CD4-positive, alpha-beta T cell treated with Interleukin-2 at 100 ng/mL for 4 hours (primary cell): ENCODE measurements at regions not wholly inside any gene's neighbourhood (a gene's known extent, or its start where the extent isn't known, plus 50 kb on each side); places are given as distances from the start of the nearest gene placed in this dataset.

Experiments used
- DNase-seq: peaks from one replicate; pipeline ENCODE4 v3.0.0-alpha.2; 2020; ENCODE audit warnings: low spot score

DNA sequence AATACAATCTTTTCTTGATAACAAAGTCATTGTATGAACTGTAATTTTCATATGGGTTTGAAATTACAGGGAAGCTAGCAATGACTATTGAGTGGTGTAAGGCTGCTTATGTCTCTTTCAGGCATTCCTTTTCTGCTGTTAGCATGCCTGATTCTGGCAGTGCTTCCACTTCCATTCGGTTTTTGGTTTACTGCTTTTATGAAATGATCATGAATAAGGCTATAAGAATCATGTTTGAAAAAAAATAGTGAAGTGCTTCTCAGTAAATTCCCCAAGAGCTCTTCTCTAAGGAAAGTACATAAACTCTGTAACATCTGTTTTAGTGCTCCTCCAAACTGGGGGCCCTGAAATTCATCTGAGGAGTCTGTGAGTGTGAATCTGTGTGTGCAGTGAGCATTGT lies 434.0 kb upstream of the RGS6 start:
- no peak for DNase-seq

GRCh38 chr14:71499018-71499417 lies 433.2 kb upstream of the RGS6 start:
- no peak for DNase-seq

DNA sequence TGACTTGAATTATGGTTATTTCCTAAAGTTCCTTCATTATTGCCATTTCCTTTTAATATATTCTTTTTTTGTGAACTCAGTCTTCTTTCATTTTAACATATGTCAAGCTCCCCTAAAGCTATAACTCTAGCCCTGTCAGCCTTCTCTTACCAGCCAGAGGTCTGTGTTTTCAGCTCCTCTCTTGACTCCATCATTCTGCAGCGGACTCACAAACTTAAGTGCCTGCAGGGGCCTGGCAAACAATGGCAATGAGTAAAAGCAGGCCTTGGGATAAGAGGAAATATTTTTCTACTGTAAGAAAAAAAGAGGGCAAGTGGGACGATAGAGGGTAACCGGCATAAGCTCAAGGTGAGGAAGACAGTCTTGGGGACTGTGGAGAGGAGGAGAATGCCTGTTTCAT lies 424.5 kb upstream of the RGS6 start:
- no peak for DNase-seq

DNA sequence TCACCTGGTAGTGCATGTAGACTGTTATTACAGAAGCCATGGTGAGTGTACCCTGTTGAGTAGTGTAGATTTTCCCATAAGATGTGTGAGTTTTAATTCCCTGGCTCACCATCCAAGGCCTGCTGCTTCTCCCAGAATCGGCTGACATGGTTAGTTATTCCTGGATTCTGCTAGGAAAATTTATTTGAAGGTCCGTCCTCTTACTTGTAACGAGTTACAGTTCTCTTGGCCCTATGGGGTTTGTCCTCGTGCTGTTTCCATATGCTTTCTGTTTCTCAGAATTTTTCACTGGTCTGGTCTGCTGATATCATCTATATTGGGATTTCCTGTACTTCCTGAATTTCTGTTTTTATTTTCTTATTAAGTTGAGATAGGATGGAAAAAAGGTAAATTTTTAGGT lies 423.3 kb upstream of the RGS6 start:
- no peak for DNase-seq

GRCh38 chr14:71511152-71511551 lies 421.1 kb upstream of the RGS6 start:
- no peak for DNase-seq

DNA sequence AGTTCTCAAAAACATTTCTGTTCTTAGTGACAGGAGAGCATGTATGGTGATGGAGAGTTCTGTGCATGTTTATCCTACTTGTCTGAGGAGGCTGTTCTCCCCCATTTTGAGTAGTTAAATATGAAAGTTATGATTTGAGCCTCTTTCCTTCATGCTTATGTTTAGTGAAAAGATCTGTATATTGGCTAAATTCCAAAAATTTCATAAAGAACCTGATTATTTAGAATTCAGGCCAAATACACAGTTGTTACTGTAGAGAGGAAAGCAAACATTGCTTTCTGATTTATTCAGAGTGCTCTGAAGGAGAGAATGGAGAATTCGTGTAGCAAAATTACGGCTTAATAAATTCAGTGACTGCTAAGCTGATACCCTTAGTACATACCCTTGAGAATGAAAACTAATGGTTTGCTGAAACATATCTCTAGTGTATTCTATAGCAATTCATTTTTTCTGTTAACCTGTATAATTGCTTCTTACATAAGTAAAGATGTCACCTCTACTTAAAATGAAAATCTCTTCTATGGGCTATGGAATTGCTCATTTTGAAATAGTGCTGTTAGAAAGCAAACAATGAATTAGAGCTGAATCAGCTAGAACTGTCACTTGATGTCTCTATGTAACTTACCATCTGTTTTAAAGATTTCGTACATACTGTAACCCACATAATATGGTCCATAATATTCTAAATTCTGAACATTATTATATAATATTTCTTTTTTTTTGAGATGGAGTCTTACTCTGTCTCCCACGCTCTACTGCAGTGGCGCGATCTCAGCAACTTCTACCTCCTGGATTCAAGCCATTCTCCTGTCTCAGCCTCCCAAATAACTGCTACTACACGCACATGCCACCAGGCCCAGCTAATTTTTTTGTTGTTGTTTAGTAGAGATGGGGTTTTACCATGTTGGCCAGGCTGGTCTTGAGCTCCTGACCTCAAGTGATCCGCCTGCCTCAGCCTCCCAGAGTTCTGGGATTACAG lies 417.0 kb upstream of the RGS6 start:
- no peak for DNase-seq

GRCh38 chr14:71521238-71522135 lies 410.7 kb upstream of the RGS6 start:
- DNase-seq = no peak

DNA sequence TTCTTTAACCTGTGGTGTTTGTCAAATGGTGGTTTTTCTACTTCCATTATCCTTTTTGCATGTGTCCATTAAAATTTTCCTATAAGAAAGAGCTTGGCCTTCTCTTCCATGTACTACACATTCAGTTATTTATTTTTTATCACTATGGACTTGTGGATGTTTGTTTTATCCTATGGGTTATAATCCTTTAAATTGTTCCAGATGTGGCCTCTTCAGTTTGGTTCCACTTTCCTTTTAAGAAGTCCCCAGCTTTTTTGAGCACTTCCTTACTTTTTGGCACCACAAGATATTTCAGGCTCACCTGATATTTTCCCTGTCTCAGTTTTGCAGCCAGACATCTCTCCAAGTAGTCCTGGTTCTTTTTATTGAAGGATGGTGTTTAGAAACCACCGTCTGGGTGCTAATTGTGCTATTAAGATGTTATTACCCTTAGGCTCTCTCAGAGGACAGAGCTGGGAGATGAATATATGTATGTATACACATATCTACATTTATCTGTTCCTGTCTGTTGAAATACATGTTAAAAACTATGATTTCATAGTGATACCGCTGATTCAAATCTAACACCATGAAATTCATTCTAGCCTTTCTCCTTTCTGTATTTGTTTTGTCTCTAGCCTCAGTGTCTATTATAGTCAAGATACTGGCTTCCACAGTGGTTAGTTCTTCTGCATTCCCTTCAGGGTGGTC lies 408.5 kb upstream of the RGS6 start:
- no peak for DNase-seq

- DNase-seq = no peak
Observed at GRCh38 chr14:71524320-71524982, 407.8 kb upstream of the RGS6 start.

DNA sequence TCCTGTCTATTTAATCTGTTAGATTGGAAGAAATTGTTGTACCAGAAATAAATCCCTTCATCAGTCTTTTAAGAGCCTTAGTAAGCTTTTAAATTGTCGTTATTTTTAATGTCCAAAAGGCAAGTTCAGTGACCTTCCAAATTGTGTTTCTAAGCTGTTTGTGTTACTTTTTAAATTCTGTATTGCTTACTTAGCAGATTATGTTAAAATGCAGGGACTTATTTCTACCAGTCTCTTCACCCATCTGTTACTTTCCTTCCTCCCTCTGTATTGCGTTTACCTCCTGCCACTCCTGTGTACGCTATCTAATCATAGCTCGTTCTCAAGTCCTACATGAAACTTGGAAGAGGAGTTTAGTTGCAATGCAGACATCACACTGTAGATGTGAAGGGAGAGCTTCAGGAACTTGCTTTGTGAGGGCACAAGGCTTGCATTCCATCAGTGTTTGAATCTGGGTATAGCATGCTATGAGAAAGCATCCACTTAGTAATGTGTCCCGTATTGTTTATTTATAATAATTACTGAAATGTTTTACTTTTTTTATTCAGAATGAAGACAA lies 406.5 kb upstream of the RGS6 start:
- no peak for DNase-seq

DNA sequence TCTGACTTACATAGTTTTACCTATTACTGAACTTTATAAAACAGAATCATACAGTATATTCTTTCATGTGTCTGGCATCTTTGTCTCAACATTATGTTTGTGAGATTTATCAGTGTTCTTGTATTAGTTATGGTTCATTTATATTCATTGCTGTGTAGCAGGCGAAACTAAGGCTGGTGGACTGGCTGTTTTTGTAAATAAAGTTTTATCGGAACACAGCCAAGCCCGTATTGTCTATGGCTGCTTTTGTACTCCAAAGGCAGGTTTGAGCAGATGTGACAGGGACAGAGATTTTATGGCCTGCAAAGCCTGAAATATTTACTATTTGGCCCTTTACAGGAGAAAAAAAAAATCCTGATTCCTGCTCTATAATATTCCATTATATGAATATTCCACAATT lies 405.8 kb upstream of the RGS6 start:
- no peak for DNase-seq

DNA sequence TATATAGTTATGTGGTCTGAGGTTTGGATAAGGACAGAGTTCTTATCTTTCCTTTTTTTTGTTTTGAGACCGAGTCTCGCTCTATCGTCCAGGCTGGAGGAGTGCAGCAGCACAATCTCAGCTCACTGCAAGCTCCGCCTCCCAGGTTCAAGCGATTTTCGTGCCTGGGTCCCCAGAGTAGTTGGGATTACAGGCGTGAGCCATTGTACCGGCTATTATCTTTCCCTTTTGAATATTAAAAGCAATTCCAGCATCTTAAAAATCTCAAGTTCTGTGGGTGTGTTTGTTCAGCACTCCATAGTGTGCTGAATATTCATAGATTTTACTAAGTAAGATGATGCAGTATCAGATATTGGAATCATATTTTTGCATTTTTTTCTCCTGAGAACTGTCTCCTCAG lies 404.4 kb upstream of the RGS6 start:
- DNase-seq = no peak

GRCh38 chr14:71529848-71530247 lies 402.4 kb upstream of the RGS6 start:
- DNase-seq = no peak

- no peak for DNase-seq
Observed at GRCh38 chr14:71532344-71532743, 399.9 kb upstream of the RGS6 start.

GRCh38 chr14:71532790-71533189 lies 399.4 kb upstream of the RGS6 start:
- DNase-seq = no peak

DNA sequence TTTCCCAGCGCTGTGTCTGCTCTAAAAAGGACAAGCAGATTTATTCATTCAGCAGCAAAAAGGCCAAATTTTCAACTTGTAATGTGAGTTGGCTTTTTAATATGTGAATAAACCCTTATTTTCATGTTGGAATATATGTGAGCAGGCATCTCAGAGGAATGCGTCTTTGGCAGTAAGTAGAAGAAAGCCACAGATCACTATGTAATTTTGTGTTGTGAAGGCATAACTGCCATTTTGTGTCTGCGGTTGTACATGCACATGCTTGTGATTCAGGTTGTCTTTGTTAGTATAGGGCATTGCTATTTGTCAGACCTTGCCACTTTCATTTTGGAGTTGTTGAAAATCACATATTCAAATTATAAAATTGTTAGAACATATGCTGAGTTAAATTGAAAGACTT lies 398.8 kb upstream of the RGS6 start:
- no peak for DNase-seq

DNA sequence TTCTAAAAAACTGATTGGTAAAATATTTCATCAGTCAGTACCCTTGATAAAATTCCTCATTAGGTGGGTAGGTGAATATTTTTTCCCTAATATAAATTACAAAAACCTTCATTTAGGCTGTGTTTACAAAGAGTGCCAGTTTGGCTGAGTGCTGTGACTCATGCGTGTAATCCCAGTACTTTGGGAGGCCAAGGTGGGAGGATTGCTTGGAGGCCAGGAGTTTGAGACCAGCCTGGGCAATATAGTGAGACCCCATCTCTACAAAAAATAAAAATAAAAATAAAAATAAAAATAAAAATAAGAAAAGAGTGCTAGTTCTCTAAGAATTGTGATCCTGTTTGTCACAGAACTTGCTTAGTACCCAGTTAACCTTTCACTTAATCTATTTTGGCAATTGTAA lies 398.4 kb upstream of the RGS6 start:
- DNase-seq = no peak

GRCh38 chr14:71534506-71534905 lies 397.7 kb upstream of the RGS6 start:
- DNase-seq = no peak

GRCh38 chr14:71536015-71536740 lies 396.1 kb upstream of the RGS6 start:
- DNase-seq = no peak

GRCh38 chr14:71536927-71537772 lies 395.1 kb upstream of the RGS6 start:
- no peak for DNase-seq
